HepG2 (cell line): ENCODE measurements at regions not wholly inside any gene's neighbourhood (a gene's known extent, or its start where the extent isn't known, plus 50 kb on each side); places are given as distances from the start of the nearest gene placed in this dataset.

Source experiments
- EP300 ChIP-seq, 3 experiments: sonication (generic) in 1 of 3; formaldehyde crosslinking in 1 of 3; IDR thresholded peaks; 2 replicates each; pipeline versions ENCODE4 v1.5.1 to v1.6.1; 2011 to 2020; ENCODE audit warnings: low read depth in 2 of 3, low read length in 2 of 3, borderline replicate concordance in 1 of 3, improper control_type of control experiment in 1 of 3, mild to moderate bottlenecking in 1 of 3, missing genetic modification reagents in 1 of 3, moderate library complexity in 1 of 3
- POLR2AphosphoS5 ChIP-seq: IDR thresholded peaks from 2 replicates; pipeline ENCODE4 v1.6.1; 2012; ENCODE audit warnings: low read depth, low read length
- RBM22 ChIP-seq: fragments of 200-400 bp; formaldehyde crosslinking; optimal IDR thresholded peaks from 2 replicates; pipeline ENCODE3; 2017; ENCODE audit warnings: mild to moderate bottlenecking, low read length, moderate library complexity
- ZC3H13 ChIP-seq: sonication (generic); formaldehyde crosslinking; IDR thresholded peaks from 2 replicates; pipeline ENCODE4 v1.8.1; 2023; ENCODE audit warnings: mild to moderate bottlenecking, missing genetic modification reagents, moderate library complexity
- ZFX ChIP-seq: sonication (generic); formaldehyde crosslinking; IDR thresholded peaks from 2 replicates; pipeline ENCODE4 v1.4.0; 2020; ENCODE audit warnings: mild to moderate bottlenecking, low read depth, missing genetic modification reagents, moderate library complexity
- ZNF382 ChIP-seq: sonication (generic); formaldehyde crosslinking; IDR thresholded peaks from 2 replicates; pipeline ENCODE4 v1.5.0; 2020; ENCODE audit warnings: missing genetic modification reagents, mild to moderate bottlenecking, borderline replicate concordance
- ZNF598 ChIP-seq: sonication (generic); formaldehyde crosslinking; IDR thresholded peaks from 2 replicates; pipeline ENCODE4 v1.5.1; 2020; ENCODE audit warnings: mild to moderate bottlenecking, missing genetic modification reagents, borderline replicate concordance
- ZZZ3 ChIP-seq: sonication (generic); formaldehyde crosslinking; IDR thresholded peaks from 2 replicates; pipeline ENCODE4 v1.4.0; 2020; ENCODE audit warnings: missing genetic modification reagents, mild to moderate bottlenecking, borderline replicate concordance
- TF ChIP-seq, protein P1 (sequence below): sonication (generic); formaldehyde crosslinking; IDR thresholded peaks from 2 replicates; pipeline ENCODE4 v1.4.0; 2020; ENCODE audit warnings: missing genetic modification reagents
- TF ChIP-seq, protein P2 (sequence below): fragments of 450-650 bp; IDR thresholded peaks from 2 replicates; pipeline ENCODE4 v1.6.1; 2016
- TF ChIP-seq, protein P3 (sequence below): sonication (generic); formaldehyde crosslinking; IDR thresholded peaks from 2 replicates; pipeline ENCODE4 v1.5.0; 2020; ENCODE audit warnings: missing genetic modification reagents, mild to moderate bottlenecking, borderline replicate concordance

DNA sequence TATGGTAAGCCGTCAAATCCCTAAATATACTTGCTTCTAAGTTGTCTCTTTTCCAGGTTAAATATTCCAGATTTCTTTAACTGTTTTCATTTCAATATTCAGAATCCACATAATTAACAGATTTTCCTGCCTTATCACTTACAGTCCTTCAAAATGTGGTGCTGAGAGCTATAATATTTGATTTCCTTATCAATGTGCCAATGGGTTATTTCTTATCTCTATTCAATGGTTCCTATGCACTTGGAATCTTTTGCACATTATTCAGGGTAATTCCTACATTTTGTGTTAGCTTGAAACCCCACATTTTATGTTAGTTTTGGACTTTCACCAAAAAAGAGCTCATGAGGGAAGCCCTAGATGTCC, 173.5 kb downstream of the ZFP36L2 start:
- TF ChIP-seq, protein P1, sequence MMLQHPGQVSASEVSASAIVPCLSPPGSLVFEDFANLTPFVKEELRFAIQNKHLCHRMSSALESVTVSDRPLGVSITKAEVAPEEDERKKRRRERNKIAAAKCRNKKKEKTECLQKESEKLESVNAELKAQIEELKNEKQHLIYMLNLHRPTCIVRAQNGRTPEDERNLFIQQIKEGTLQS (CRISPR knock-in tag), result no peak
- no peak for TF ChIP-seq ZZZ3 (CRISPR knock-in tag)
- no peak for TF ChIP-seq ZNF598 (CRISPR knock-in tag)
- TF ChIP-seq ZNF382 (CRISPR knock-in tag), result no peak
- TF ChIP-seq POLR2AphosphoS5, result no peak
- TF ChIP-seq ZC3H13, result no peak
- TF ChIP-seq, protein P2, sequence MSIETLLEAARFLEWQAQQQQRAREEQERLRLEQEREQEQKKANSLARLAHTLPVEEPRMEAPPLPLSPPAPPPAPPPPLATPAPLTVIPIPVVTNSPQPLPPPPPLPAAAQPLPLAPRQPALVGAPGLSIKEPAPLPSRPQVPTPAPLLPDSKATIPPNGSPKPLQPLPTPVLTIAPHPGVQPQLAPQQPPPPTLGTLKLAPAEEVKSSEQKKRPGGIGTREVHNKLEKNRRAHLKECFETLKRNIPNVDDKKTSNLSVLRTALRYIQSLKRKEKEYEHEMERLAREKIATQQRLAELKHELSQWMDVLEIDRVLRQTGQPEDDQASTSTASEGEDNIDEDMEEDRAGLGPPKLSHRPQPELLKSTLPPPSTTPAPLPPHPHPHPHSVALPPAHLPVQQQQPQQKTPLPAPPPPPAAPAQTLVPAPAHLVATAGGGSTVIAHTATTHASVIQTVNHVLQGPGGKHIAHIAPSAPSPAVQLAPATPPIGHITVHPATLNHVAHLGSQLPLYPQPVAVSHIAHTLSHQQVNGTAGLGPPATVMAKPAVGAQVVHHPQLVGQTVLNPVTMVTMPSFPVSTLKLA, result no peak
- no peak for TF ChIP-seq ZFX (CRISPR knock-in tag)
- TF ChIP-seq EP300 (IDR thresholded peaks at IDR 0.05; ENCODE audit: low read depth in 2 of 2, low read length in 2 of 2), result no peak
- no peak for TF ChIP-seq EP300 (CRISPR knock-in tag; IDR thresholded peaks at IDR 0.05; ENCODE audit: borderline replicate concordance)
- TF ChIP-seq RBM22, result no peak
- TF ChIP-seq, protein P3, sequence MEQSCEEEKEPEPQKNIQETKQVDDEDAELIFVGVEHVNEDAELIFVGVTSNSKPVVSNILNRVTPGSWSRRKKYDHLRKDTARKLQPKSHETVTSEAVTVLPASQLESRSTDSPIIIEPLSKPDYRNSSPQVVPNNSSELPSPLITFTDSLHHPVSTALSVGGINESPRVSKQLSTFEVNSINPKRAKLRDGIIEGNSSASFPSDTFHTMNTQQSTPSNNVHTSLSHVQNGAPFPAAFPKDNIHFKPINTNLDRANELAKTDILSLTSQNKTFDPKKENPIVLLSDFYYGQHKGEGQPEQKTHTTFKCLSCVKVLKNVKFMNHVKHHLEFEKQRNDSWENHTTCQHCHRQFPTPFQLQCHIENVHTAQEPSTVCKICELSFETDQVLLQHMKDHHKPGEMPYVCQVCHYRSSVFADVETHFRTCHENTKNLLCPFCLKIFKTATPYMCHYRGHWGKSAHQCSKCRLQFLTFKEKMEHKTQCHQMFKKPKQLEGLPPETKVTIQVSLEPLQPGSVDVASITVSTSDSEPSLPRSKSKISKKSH (CRISPR knock-in tag), result no peak
